ENCODE measurements at regions not wholly inside any gene's neighbourhood (a gene's known extent, or its start where the extent isn't known, plus 50 kb on each side); places are given as distances from the start of the nearest gene placed in this dataset.

- no peak for TF ChIP-seq POLR2A (IDR thresholded peaks at IDR 0.05; ENCODE audit: extremely low read depth, insufficient read length)
- no peak for TF ChIP-seq CTCF (IDR thresholded peaks at IDR 0.05; ENCODE audit: low read depth, low read length)
Observed at GRCh38 chr6:91868539-91869202, 1281.8 kb upstream of the MAP3K7 start.
